ENCODE measurements at regions not wholly inside any gene's neighbourhood (a gene's known extent, or its start where the extent isn't known, plus 50 kb on each side); places are given as distances from the start of the nearest gene placed in this dataset.
"Not testable (repeated sequence)": the region's sequence is repeated elsewhere in the genome, so short reads cannot be mapped to it uniquely, and the experiment has no call there.

DNA sequence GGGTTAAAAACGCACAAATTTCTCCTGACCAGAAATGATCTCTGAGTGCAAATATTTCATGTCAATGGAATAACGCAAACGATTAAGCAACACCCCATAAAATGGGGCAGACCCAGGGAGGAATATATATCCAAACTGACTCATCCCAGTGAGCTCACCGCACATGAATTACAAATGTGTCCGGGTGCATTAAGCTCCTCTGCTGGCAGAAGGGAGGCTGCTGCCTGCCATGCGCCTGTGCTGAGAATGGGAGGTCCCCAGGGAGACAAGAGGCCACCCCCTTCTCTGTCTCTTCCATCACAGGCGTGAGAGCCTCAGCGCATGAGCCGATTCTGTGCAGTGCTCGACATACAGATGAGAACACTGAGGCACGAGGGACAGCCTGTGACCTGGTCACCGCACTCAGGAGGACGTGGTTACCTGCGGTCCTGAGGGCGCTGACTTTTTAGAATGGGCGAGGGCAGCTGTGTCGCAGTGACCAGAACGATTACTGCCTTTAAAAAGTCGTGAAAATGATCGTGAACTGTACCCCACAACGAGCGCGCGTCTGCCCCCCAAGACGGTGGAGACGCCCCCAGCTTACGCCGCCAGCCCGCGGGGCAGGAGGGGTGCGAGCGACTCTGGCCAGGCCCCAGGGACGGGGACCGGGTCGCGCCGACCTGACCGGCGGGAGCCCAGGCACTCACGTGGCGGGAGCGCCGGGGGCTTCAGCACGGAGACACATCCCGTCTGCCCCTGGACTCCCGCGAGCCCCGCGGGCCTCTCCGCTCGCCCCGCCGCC lies 188.5 kb downstream of the ADRA2C start:
- TF ChIP-seq, protein P1, sequence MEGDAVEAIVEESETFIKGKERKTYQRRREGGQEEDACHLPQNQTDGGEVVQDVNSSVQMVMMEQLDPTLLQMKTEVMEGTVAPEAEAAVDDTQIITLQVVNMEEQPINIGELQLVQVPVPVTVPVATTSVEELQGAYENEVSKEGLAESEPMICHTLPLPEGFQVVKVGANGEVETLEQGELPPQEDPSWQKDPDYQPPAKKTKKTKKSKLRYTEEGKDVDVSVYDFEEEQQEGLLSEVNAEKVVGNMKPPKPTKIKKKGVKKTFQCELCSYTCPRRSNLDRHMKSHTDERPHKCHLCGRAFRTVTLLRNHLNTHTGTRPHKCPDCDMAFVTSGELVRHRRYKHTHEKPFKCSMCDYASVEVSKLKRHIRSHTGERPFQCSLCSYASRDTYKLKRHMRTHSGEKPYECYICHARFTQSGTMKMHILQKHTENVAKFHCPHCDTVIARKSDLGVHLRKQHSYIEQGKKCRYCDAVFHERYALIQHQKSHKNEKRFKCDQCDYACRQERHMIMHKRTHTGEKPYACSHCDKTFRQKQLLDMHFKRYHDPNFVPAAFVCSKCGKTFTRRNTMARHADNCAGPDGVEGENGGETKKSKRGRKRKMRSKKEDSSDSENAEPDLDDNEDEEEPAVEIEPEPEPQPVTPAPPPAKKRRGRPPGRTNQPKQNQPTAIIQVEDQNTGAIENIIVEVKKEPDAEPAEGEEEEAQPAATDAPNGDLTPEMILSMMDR (IDR thresholded peaks at IDR 0.05): not testable (repeated sequence)
- peak in 3 of 4 donors; percentile 52 to 87 (median 76) for TF ChIP-seq POLR2A (IDR thresholded peaks at IDR 0.05)
